DOHH2 (cell line): ENCODE measurements at regions not wholly inside any gene's neighbourhood (a gene's known extent, or its start where the extent isn't known, plus 50 kb on each side); places are given as distances from the start of the nearest gene placed in this dataset.
"Not testable (repeated sequence)": the region's sequence is repeated elsewhere in the genome, so short reads cannot be mapped to it uniquely, and the experiment has no call there.

Experiments used
- H3F3A ChIP-seq: fragments of 200-600 bp; sonication (generic), shearing (Covaris generic); 2 replicates; pipeline ENCODE4 v1.6.0; 2016; ENCODE audit warnings: antibody characterized with exemption, mild to moderate bottlenecking; ENCODE audit not compliant: control insufficient read depth, insufficient read depth
- H3K27ac ChIP-seq: fragments of 200-600 bp; sonication (generic); 2 replicates; pipeline ENCODE4 v1.5.1; 2014; ENCODE audit warnings: low read depth, mild to moderate bottlenecking, low read length, moderate library complexity
- H3K27me3 ChIP-seq: fragments of 200-600 bp; sonication (generic); 2 replicates; pipeline ENCODE4 v1.6.1; 2014; ENCODE audit warnings: mild to moderate bottlenecking, low read length, mixed read lengths; ENCODE audit not compliant: control insufficient read depth
- H3K36me3 ChIP-seq: fragments of 200-600 bp; sonication (generic); 2 replicates; pipeline ENCODE4 v1.6.1; 2014; ENCODE audit warnings: mild to moderate bottlenecking, low read length, moderate library complexity, mixed read lengths; ENCODE audit not compliant: control insufficient read depth
- H3K4me1 ChIP-seq: fragments of 200-600 bp; sonication (generic); 2 replicates; pipeline ENCODE4 v1.6.1; 2014; ENCODE audit warnings: mild to moderate bottlenecking, low read length, mixed read lengths; ENCODE audit not compliant: control insufficient read depth
- H3K4me2 ChIP-seq: fragments of 200-600 bp; sonication (generic); 2 replicates; pipeline ENCODE4 v1.6.0; 2014; ENCODE audit warnings: mild to moderate bottlenecking, low read length, moderate library complexity
- H3K4me3 ChIP-seq: fragments of 200-600 bp; sonication (generic); 2 replicates; pipeline ENCODE4 v1.5.1; 2014; ENCODE audit warnings: mild to moderate bottlenecking, low read length, mixed read lengths
- H3K79me2 ChIP-seq: fragments of 200-600 bp; sonication (generic); 2 replicates; pipeline ENCODE4 v1.6.1; 2014; ENCODE audit warnings: mild to moderate bottlenecking, low read length, mixed read lengths; ENCODE audit not compliant: control insufficient read depth
- H3K9me2 ChIP-seq: fragments of 200-600 bp; sonication (generic); replicated peaks from 2 replicates; pipeline ENCODE4 v1.6.1; 2014; ENCODE audit warnings: mild to moderate bottlenecking, low read length, mixed read lengths; ENCODE audit not compliant: control insufficient read depth
- H3K9me3 ChIP-seq: fragments of 200-600 bp; sonication (generic); 2 replicates; pipeline ENCODE4 v1.6.1; 2014; ENCODE audit warnings: antibody characterized with exemption, low read length, mixed read lengths; ENCODE audit not compliant: control insufficient read depth, insufficient read depth
- H4K20me1 ChIP-seq: fragments of 200-600 bp; sonication (generic); 2 replicates; pipeline ENCODE4 v1.6.0; 2014; ENCODE audit warnings: low read depth, mild to moderate bottlenecking, antibody characterized with exemption, low read length, moderate library complexity; ENCODE audit not compliant: control insufficient read depth, insufficient read depth
- CTCF ChIP-seq: fragments of 200-600 bp; sonication (generic); IDR thresholded peaks from one replicate; pipeline ENCODE4 v1.5.1; 2014; ENCODE audit warnings: antibody characterized with exemption, mild to moderate bottlenecking, low read depth, low read length; ENCODE audit not compliant: poor library complexity, severe bottlenecking
- EZH2phosphoT487 ChIP-seq: fragments of 200-600 bp; sonication (generic); IDR thresholded peaks from 2 replicates; pipeline ENCODE4 v1.6.1; 2017; ENCODE audit warnings: borderline replicate concordance, mild to moderate bottlenecking, antibody characterized with exemption, low read length, moderate library complexity, mixed read lengths

GRCh38 chr17:22310717-22311686, 618.7 kb downstream of the KCNJ18 start:
- no peaks in the 10 kb centered on the region for H3K4me1 ChIP-seq
- no peaks in the 10 kb centered on the region for H3K9me2 ChIP-seq
- H3K9me3 ChIP-seq, result no peaks in the 10 kb centered on the region; the same call in 1 of the 2 replicates
- no peaks in the 10 kb centered on the region for H3K79me2 ChIP-seq
- H3K27me3 ChIP-seq, result no peaks in the 10 kb centered on the region
- H3K27ac ChIP-seq, result no peak overlapping the region
- no peaks in the 10 kb centered on the region for H4K20me1 ChIP-seq
- H3K4me2 ChIP-seq, result no peak overlapping the region
- no peaks in the 10 kb centered on the region for H3F3A ChIP-seq
- no peak overlapping the region for H3K4me3 ChIP-seq
- H3K36me3 ChIP-seq, result no peaks in the 10 kb centered on the region
- TF ChIP-seq CTCF, result no peak
- no peak for TF ChIP-seq EZH2phosphoT487

DNA sequence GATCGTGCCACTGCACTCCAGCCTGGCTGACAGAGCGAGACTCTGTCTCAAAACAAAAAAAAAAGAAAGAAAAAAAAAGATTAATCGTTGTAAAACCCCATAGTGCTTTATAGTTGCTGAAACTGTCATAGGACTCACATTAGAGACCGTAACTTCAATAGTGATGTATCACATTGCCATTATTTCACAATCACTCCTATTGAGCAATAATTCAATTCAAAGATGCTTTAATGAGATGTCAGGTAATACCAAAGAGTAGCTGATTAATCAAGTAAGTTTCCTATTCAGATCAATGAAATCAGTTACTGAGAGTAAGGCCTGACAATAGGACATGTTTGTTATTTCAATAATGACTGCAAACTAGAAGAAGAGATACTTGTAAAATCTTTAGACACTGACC, 628.7 kb downstream of the KCNJ18 start:
- H3K9me3 ChIP-seq, H3K36me3 ChIP-seq, H4K20me1 ChIP-seq, H3K4me1 ChIP-seq, H3F3A ChIP-seq, H3K4me2 ChIP-seq, H3K4me3 ChIP-seq, H3K9me2 ChIP-seq, H3K27ac ChIP-seq, H3K27me3 ChIP-seq, H3K79me2 ChIP-seq: not testable (repeated sequence)

DNA sequence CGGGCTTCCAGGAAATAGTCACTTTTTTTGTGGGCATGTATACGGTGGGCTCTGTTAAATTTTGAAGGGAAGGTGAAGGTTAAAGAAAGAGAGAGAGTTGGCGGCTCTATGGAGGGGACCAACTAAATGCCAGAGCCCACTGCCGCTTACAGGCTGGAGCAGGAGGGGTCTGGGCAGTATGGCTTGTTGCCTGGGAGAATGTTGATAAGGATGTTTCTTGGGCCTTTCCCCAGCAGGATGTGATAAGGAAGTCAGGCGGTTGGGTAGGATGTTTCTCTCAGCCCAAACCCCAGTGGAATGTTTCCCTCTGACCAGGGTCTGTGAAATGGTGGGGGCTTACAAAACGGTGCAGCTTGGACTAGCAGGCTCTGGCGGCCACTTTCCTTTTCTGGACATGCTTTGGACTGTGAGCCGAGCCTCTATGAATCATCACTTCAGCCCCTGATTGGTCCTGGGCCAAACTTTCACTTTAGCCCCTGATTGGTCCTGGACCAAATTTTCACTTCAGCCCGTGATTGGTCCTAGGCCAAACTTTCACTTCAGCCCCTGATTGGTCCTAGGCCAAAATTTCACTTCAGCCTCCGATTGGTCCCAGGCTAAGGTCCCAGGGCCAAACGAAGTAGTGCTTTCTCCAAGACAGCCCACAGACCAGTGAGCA, 630.7 kb downstream of the KCNJ18 start:
- not testable (repeated sequence) for H3K4me3 ChIP-seq, H3K79me2 ChIP-seq, H4K20me1 ChIP-seq, H3K4me2 ChIP-seq, H3K9me2 ChIP-seq, H3K27me3 ChIP-seq, H3K4me1 ChIP-seq, H3K36me3 ChIP-seq, H3K9me3 ChIP-seq, H3F3A ChIP-seq, H3K27ac ChIP-seq

DNA sequence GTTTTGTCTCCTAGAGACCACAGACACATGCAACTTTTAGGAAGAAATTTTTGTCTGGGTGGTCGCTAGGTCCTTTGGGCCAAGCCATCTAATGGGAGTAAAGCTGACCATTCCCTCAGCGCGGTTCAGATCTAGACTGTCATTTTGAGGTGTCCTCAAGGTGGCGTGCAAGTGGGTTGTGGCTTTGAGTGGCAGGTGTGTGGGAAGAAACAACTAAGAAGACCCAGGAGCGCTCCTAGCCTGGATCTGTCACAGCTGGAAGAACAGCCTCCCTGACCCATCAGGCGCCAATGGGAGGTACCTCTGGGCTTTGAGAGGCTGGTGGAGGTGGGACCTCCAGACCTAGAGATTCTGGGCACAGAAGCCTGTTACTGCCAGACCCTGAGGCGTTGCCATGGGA, 645.1 kb downstream of the KCNJ18 start:
- Histone ChIP-seq H3K27me3 (no peaks in the 10 kb centered on the region), H3K4me3 (no peak overlapping the region), H3K79me2 (no peaks in the 10 kb centered on the region), H3K4me2 (no peak overlapping the region), H3F3A (no peaks in the 10 kb centered on the region), H3K9me2 (no peaks in the 10 kb centered on the region), H3K36me3 (no peaks in the 10 kb centered on the region), H4K20me1 (no peaks in the 10 kb centered on the region), H3K4me1 (no peaks in the 10 kb centered on the region), H3K9me3 (no peaks in the 10 kb centered on the region), H3K27ac (no peak overlapping the region)
- TF ChIP-seq EZH2phosphoT487, result no peak
- no peak for TF ChIP-seq CTCF

GRCh38 chr17:22356603-22357002, 664.3 kb downstream of the KCNJ18 start:
- H3K4me2 ChIP-seq, H3F3A ChIP-seq, H3K9me3 ChIP-seq, H3K4me3 ChIP-seq, H3K27me3 ChIP-seq, H4K20me1 ChIP-seq, H3K27ac ChIP-seq, H3K79me2 ChIP-seq, H3K4me1 ChIP-seq, H3K36me3 ChIP-seq, H3K9me2 ChIP-seq: not testable (repeated sequence)

DNA sequence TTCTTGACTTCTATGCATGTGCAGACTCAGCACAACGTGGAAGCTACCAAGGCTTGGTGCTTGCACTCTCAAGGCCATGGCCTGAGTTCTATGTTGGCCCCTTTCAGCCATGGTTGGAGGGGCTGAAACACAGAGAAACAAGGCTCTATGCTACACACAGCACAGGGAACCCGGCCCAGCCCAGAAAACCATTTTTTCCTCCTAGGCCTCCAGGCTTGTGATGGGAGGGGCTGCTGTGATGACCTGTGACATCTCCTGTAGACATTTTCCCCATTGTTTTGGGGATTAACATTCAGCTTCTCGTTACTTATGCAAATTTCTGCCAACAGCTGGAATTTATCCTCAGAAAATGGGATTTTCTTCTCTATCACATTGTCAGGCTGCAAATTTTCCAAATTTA, 678.7 kb downstream of the KCNJ18 start:
- H3K9me3 ChIP-seq, H3K27ac ChIP-seq, H3K9me2 ChIP-seq, H3F3A ChIP-seq, H3K27me3 ChIP-seq, H3K4me2 ChIP-seq, H3K36me3 ChIP-seq, H3K4me1 ChIP-seq, H4K20me1 ChIP-seq, H3K4me3 ChIP-seq, H3K79me2 ChIP-seq: not testable (repeated sequence)
